Right renal pelvis (tissue), 4 donors: ENCODE measurements at regions not wholly inside any gene's neighbourhood (a gene's known extent, or its start where the extent isn't known, plus 50 kb on each side); places are given as distances from the start of the nearest gene placed in this dataset.
"Not testable (repeated sequence)": the region's sequence is repeated elsewhere in the genome, so short reads cannot be mapped to it uniquely, and the experiment has no call there.

Experiments used
- DNase-seq, 4 donors: peaks; one replicate each; pipeline ENCODE4 v3.0.0-alpha.2; 2013; ENCODE audit warnings: low read depth in 4 of 4, low spot score in 3 of 4, missing footprints in 1 of 4

GRCh38 chrX:125378205-125378604 is 58.5 kb downstream of the TEX13C start:
- peak in 2 of 4 donors; percentile 5 to 12 for DNase-seq

DNA sequence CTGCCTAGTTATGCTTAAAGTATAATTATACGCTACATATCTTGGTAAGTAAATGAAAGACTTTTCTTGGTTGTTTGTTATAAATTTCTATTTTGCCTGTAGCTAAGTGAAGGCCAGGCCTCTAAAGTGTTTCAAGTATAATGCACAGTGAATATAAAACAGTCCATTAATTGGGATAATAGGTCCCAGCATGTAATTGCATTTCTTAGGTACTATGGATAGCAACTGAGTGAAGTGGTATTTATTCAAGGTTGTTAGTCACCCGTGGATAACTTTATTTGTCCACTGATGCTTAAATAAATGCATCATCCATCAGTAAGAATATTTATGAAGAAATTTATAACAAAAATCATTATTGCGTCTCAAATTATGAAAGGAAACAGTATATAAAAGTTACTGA is 59.1 kb downstream of the TEX13C start:
- DNase-seq = no peak

- no peak for DNase-seq
These were observed 62.5 kb downstream of the TEX13C start for GRCh38 chrX:125382148-125382628.

GRCh38 chrX:125382889-125383288 is 63.2 kb downstream of the TEX13C start:
- DNase-seq = no peak

DNA sequence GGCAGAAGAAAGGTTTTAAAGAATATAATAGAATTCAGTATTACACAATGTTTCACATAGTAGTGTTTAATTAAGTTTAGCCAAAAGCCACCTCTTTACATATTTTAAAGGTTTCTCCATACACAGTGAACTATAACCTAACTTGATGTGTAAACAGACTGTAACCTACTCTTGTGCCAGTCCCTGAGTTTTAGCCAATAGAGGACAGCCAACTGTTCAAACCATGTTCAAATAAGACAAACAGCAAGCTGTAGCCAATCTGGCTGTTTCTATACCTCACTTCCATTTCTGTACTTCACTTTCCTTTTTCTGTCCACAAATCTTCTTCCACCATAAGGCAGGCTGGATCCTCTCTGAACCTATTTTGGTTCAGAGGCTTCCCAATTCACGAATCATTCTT is 65.2 kb downstream of the TEX13C start:
- no peak for DNase-seq

GRCh38 chrX:125387945-125388344 is 68.3 kb downstream of the TEX13C start:
- DNase-seq = no peak

DNA sequence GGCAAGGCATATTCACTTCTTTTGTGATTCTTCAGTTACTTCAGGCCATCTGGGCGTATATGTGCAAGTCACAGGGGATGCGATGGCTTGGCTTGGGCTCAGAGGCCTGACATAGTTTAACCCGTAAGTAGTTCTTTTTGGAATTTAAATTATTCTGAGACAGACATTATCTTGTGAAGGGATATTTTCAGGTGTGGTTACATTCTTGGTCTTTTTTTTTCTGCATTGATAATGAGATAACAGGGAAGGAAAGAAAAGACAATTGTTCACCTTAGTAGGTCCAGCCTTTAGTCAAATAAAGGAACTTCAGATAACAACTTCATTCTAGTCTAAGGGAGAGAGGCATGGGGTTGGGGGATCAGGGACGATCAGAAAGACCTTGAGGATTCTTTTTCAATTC is 74.8 kb downstream of the TEX13C start:
- no peak for DNase-seq

DNA sequence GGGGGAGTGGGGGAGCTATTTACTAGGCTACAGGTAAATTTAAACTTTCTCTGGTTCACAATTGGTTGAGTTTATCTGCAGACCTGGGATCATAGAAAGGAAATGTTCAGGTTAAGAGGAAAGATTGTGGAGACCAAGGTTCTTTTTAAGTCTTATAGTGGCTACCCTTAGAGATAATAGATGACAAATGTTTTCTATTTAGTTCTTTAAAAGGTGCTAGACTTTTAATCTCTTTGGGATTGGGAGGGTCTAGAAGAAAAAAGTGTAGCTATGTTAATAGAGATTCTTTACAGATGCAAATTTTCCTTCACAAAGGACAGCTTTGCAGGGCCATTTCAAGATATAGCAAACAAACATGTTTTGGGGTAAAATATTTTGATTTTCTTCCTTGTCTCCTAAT is 76.0 kb downstream of the TEX13C start:
- no peak for DNase-seq

DNA sequence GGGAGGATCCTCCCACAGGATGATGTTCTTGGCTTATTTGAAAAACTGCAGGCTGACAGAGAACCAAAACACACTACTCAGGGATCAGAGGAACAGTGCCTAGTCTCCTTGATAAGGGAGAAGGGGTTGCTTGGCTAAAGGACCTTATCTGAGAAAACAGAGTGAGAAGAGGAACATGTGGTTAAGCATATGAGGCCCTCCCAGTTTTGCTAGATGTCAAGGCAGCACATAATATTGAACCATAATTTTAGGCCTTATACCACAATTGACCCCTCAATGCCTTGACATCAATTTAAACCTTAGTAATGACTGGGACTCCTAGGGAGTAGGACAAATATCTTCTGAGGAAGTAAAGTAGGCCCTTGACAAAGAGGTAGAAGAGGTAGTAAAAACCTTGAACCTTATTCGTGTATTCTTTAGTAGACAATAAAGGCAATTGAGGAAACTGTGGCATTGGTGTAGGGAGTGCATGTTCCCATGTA is 79.3 kb downstream of the TEX13C start:
- no peak for DNase-seq

DNA sequence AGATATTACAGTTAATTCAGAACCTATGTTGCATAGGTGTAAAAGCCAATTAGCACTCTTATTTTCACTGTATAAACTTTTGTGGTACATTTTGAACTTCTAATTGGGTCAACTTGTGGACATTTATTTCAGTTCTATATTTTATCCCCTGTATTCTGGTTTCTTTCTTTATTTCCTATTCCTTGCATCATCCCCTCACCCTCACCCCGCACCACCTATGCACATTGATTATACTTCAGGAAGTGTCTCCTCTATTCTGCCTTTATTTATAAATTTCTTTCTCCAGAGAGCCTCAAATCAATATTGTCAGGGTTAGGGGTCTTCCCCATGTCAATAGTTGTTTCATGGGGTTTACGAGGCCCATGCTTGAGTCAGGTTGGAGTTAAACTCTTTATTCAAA is 83.1 kb downstream of the TEX13C start:
- DNase-seq = no peak

- DNase-seq = no peak
These were observed 85.0 kb downstream of the TEX13C start for GRCh38 chrX:125404667-125405160.

- DNase-seq = no peak
These were observed 85.7 kb downstream of the TEX13C start for GRCh38 chrX:125405339-125405738.

DNA sequence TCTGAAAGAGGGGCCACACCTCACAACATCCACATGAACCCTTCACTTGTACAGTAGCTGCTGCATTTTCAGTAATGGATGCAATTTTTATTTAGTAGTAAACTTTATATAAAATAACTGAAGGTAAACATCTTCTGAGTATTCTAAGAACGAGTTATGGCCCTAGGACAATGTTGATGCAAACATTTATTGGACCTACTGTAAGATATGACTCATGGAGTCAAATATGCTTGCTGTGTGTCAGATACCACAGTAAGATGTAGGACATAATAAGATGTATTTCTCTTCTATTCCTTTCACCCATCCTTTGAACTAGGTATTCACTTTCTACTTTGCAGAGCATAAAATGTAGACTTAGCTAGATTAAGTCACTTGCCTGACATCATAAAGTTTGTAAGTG is 87.6 kb downstream of the TEX13C start:
- no peak for DNase-seq

- no peak for DNase-seq
These were observed 101.1 kb downstream of the TEX13C start for GRCh38 chrX:125420809-125421208.

GRCh38 chrX:125422986-125423385 is 103.3 kb downstream of the TEX13C start:
- no peak for DNase-seq

GRCh38 chrX:125424536-125424935 is 104.9 kb downstream of the TEX13C start:
- no peak for DNase-seq

GRCh38 chrX:125436855-125437254 is 117.2 kb downstream of the TEX13C start:
- DNase-seq = no peak

DNA sequence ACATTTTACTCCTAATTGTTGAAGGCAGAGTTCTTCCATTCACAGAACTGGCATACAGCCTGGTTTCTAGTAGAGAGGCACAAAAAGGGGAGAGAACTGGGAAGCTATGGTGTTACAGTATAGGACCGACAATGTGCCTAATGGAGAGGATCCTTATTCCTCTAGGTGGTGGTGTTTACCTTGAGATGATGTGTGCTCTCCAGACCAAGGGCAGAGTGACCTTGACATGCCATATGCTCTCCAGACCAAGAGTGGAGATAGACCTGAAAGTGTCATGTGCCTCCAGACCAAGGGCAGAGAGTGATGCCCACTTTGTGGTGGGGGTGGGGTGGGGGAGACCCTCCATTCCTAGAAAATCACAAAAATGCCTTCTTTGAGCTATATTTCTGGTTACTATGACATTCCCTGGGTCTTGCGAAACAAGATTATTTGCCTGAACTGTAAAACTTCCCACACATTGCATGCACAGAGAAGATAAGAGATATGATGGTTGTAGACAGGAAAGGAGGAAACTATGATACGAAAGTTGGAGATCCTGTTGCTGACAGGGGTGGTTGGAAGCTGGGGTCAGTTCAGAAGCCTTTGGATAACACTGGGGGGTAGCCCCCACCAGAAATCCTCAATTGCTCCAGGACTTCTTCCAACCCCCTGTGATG is 119.7 kb downstream of the TEX13C start:
- no peak for DNase-seq

GRCh38 chrX:125444659-125445058 is 125.0 kb downstream of the TEX13C start:
- DNase-seq = no peak

DNA sequence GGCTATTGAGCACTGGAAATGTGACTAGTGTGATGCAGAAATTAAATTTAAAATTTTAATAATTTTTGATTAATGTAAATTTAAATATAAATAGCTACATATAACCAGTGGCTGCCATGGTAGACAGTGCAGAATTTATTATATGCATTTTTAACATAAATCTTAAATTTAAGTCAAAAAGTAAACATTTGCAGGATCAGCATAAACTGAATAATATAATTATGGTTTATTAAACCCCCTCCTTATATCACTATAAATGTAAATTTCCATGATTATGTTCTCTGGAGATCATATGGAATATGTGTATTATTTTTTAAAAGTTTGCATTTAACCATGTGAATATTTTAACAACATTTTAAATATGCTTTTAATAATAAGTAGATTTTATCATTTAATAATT is 155.8 kb downstream of the TEX13C start:
- no peak for DNase-seq

DNA sequence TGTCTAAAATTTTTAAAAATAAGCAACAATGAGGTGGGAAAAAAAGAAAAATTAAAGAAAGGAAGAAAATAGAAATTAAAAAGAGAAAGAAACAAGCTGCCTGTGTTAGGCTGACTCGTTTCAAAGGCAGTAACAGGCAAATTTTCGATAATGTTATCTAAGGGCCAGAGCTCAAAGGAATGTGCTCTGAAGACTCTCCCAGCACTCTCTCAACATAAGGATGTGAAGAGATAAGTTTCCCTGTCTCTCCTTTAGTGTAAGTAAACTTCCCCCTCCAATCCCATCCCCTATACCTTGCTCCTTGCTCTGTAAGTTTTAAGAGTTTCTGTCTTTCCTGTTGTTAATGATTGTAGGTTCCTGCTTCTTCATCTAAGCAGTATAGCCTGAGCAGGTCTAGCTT is 172.8 kb downstream of the TEX13C start:
- DNase-seq = no peak

DNA sequence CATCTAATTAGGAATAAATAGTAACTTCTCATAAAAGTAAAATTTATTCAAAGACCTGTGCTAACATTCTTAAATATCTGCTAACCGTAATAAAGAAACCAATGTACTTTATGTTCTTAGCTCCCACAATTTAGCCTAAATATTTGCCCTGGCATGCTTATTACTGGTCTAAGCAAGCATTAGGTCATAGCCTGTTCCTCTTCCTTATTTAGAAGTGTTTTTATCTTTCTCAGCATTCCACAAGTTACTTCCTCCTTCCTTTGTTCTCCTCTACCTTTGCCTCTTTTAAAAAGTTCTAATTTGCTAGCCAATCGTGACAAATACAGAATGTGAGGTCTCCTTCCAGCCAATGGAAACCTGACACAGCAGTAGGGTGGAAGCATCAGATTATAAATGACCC is 173.3 kb downstream of the TEX13C start:
- DNase-seq = not testable (repeated sequence)

DNA sequence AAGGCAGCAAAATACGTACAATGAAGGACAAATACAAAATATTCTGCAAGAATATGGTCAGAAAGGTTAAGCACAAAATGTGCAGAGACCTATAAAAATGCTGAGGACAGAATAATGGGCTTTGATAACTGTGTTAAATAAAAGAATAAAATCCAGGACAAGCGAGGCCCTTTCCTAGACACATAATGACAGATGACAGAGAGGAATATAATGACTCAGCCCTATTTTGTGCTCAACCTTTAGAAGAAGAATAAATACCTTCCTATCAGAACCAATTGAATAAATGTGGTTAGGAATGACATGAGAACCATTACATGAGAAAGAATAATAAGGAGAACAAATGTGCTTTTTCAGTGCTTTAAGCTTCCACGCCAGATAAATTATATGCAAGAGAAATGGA is 178.0 kb downstream of the TEX13C start:
- no peak for DNase-seq
